H9 (cell line): ENCODE measurements at regions not wholly inside any gene's neighbourhood (a gene's known extent, or its start where the extent isn't known, plus 50 kb on each side); places are given as distances from the start of the nearest gene placed in this dataset.
A peak's percentile ranks its signal among the peaks of the same experiment; 100 is the strongest.

ENCODE experiments used
- DNase-seq: peaks from one replicate; pipeline ENCODE4 v3.0.0-alpha.2; 2017
- H2AFZ ChIP-seq: one replicate; pipeline ENCODE4 v1.6.1; 2013; ENCODE audit warnings: mild to moderate bottlenecking, low read length, control low read depth, moderate library complexity
- H2AK5ac ChIP-seq: 2 replicates; pipeline ENCODE4 v1.6.1; 2013; ENCODE audit warnings: low read length, control low read depth, mixed read lengths; ENCODE audit not compliant: insufficient read length
- H2BK120ac ChIP-seq: one replicate; pipeline ENCODE4 v1.6.1; 2013; ENCODE audit warnings: low read depth, mild to moderate bottlenecking, low read length, control low read depth, inconsistent platforms; ENCODE audit not compliant: poor library complexity, severe bottlenecking
- H2BK12ac ChIP-seq: 2 replicates; pipeline ENCODE4 v1.6.1; 2013; ENCODE audit warnings: low read length, control low read depth, mixed read lengths, low read depth; ENCODE audit not compliant: insufficient read length
- H2BK15ac ChIP-seq: 2 replicates; pipeline ENCODE4 v1.6.1; 2013; ENCODE audit warnings: low read depth, low read length, control low read depth
- H2BK20ac ChIP-seq: one replicate; pipeline ENCODE4 v1.6.1; 2013; ENCODE audit warnings: low read depth, mild to moderate bottlenecking, low read length, control low read depth, inconsistent platforms; ENCODE audit not compliant: poor library complexity, severe bottlenecking
- H2BK5ac ChIP-seq: 2 replicates; pipeline ENCODE4 v1.6.1; 2013; ENCODE audit warnings: low read length, control low read depth, mixed read lengths; ENCODE audit not compliant: insufficient read length
- H3K14ac ChIP-seq: 2 replicates; pipeline ENCODE4 v1.6.1; 2013; ENCODE audit warnings: low read length, control low read depth; ENCODE audit not compliant: insufficient read depth
- H3K18ac ChIP-seq: 2 replicates; pipeline ENCODE4 v1.6.1; 2013; ENCODE audit warnings: low read depth, mild to moderate bottlenecking, mixed read lengths, low read length, control low read depth; ENCODE audit not compliant: insufficient read length
- H3K23ac ChIP-seq: 2 replicates; pipeline ENCODE4 v1.6.1; 2013; ENCODE audit warnings: low read length, control low read depth, mixed read lengths, low read depth; ENCODE audit not compliant: insufficient read length
- H3K23me2 ChIP-seq: 2 replicates; pipeline ENCODE4 v1.6.1; 2013; ENCODE audit warnings: low read depth, mild to moderate bottlenecking, mixed read lengths, low read length, control low read depth; ENCODE audit not compliant: insufficient read length, poor library complexity, severe bottlenecking
- H3K27ac ChIP-seq: 2 replicates; pipeline ENCODE4 v1.5.1; 2013; ENCODE audit warnings: low read length, control low read depth, mixed read lengths, low read depth; ENCODE audit not compliant: insufficient read length
- H3K27me3 ChIP-seq: 2 replicates; pipeline ENCODE4 v1.6.1; 2013; ENCODE audit warnings: low read length, control low read depth, inconsistent platforms; ENCODE audit not compliant: insufficient read depth
- H3K4ac ChIP-seq: 2 replicates; pipeline ENCODE4 v1.6.1; 2013; ENCODE audit warnings: low read depth, mild to moderate bottlenecking, control low read depth, inconsistent platforms, low read length, moderate library complexity
- H3K4me1 ChIP-seq: 2 replicates; pipeline ENCODE4 v1.6.1; 2013; ENCODE audit warnings: low read length, control low read depth, inconsistent platforms; ENCODE audit not compliant: insufficient read depth
- H3K4me2 ChIP-seq: 2 replicates; pipeline ENCODE4 v1.6.1; 2013; ENCODE audit warnings: low read length, control low read depth, mixed read lengths; ENCODE audit not compliant: insufficient read length, insufficient read depth
- H3K56ac ChIP-seq: 2 replicates; pipeline ENCODE4 v1.6.1; 2013; ENCODE audit warnings: low read depth, mild to moderate bottlenecking, mixed read lengths, low read length, control low read depth; ENCODE audit not compliant: insufficient read length
- H3K79me1 ChIP-seq: 2 replicates; pipeline ENCODE4 v1.6.1; 2013; ENCODE audit warnings: low read depth, mild to moderate bottlenecking, moderate library complexity, low read length, control low read depth, inconsistent platforms; ENCODE audit not compliant: insufficient read depth, poor library complexity, severe bottlenecking
- H3K79me2 ChIP-seq: 2 replicates; pipeline ENCODE4 v1.6.1; 2013; ENCODE audit warnings: low read length, control low read depth, inconsistent platforms; ENCODE audit not compliant: insufficient read depth
- H3K9ac ChIP-seq: 2 replicates; pipeline ENCODE4 v1.6.1; 2013; ENCODE audit warnings: low read length, control low read depth, mixed read lengths; ENCODE audit not compliant: insufficient read length; ENCODE audit errors: extremely low read depth
- H3K9me3 ChIP-seq: one replicate; pipeline ENCODE4 v1.6.1; 2013; ENCODE audit warnings: low read depth, low read length, inconsistent platforms; ENCODE audit not compliant: control insufficient read depth
- H3T11ph ChIP-seq: one replicate; pipeline ENCODE4 v1.6.1; 2013; ENCODE audit warnings: mild to moderate bottlenecking, low read length, control low read depth, inconsistent platforms
- H4K20me1 ChIP-seq: one replicate; pipeline ENCODE4 v1.6.1; 2013; ENCODE audit not compliant: control insufficient read depth, insufficient read length, insufficient read depth
- H4K5ac ChIP-seq: 2 replicates; pipeline ENCODE4 v1.6.1; 2013; ENCODE audit warnings: low read depth, mild to moderate bottlenecking, mixed read lengths, low read length, control low read depth; ENCODE audit not compliant: insufficient read length
- H4K8ac ChIP-seq: replicated peaks from 2 replicates; pipeline ENCODE4 v1.6.1; 2013; ENCODE audit warnings: low read length, control low read depth, mixed read lengths, low read depth; ENCODE audit not compliant: insufficient read length
- H4K91ac ChIP-seq: 2 replicates; pipeline ENCODE4 v1.6.1; 2013; ENCODE audit warnings: low read depth, mild to moderate bottlenecking, moderate library complexity, mixed read lengths, low read length, control low read depth; ENCODE audit not compliant: insufficient read length
- H3K27ac Mint-ChIP-seq, 3 experiments: 2 replicates in 2 of 3; 3 replicates in 1 of 3; pipeline ENCODE4 v1.8.0; 2020 to 2021; ENCODE audit warnings: mixed read lengths in 3 of 3, mild to moderate bottlenecking in 1 of 3, moderate library complexity in 1 of 3
- H3K27me3 Mint-ChIP-seq: 2 replicates; pipeline ENCODE4 v1.8.0; 2021; ENCODE audit warnings: low read depth, mild to moderate bottlenecking, moderate library complexity, mixed read lengths
- H3K36me3 Mint-ChIP-seq, 3 experiments: 2 replicates in 2 of 3; 3 replicates in 1 of 3; pipeline ENCODE4 v1.8.0; 2020 to 2021; ENCODE audit warnings: low read depth in 3 of 3, mixed read lengths in 3 of 3; ENCODE audit not compliant: insufficient read depth in 1 of 3
- H3K4me1 Mint-ChIP-seq, 2 experiments: 2 replicates each; pipeline ENCODE4 v1.8.0; 2020; ENCODE audit warnings: mixed read lengths in 2 of 2
- H3K4me3 Mint-ChIP-seq, 2 experiments: 2 replicates in 1 of 2; 3 replicates in 1 of 2; pipeline ENCODE4 v1.8.0; 2020 to 2021; ENCODE audit warnings: mild to moderate bottlenecking in 2 of 2, mixed read lengths in 2 of 2, moderate library complexity in 1 of 2
- H3K9me3 Mint-ChIP-seq, 2 experiments: 2 replicates in 1 of 2; 3 replicates in 1 of 2; pipeline ENCODE4 v1.8.0; 2020; ENCODE audit warnings: mild to moderate bottlenecking in 2 of 2, mixed read lengths in 2 of 2, moderate library complexity in 1 of 2
- CTCF ChIP-seq: fragments of 200-600 bp; sonication (generic); conservative IDR thresholded peaks from 3 replicates; pipeline ENCODE4 v1.8.0; 2021; ENCODE audit warnings: antibody characterized with exemption, mild to moderate bottlenecking
- WGBS: extraction: QIAGEN DNeasy Blood & Tissue Kit; methylation state at CpG from one replicate; pipeline ENCODE4 v1.1.7; 2013; ENCODE audit warnings: missing lambda C conversion rate, low lambda C conversion rate, mixed read lengths; ENCODE audit not compliant: insufficient read length; ENCODE audit errors: extremely low coverage; 5-methylcytosine and 5-hydroxymethylcytosine counted together

- H3K27ac Mint-ChIP-seq, result peak overlapping the region; percentile 37 to 68 (median 46); a peak in 3 of 7 replicates
- Histone ChIP-seq H3K27ac (no peak overlapping the region), H4K5ac (no peak overlapping the region)
Observed at GRCh38 chr13:73938372-73939070, 195.7 kb downstream of the KLF12 start.

More at GRCh38 chr13:73938372-73939070, 195.7 kb downstream of the KLF12 start:
- no peak overlapping the region for H2BK120ac ChIP-seq
- peaks cover 6% of the 10 kb centered on the region for H3K4me1 ChIP-seq
- H3K79me1 ChIP-seq, result no peaks in the 10 kb centered on the region
- H3K9me3 ChIP-seq, result no peaks in the 10 kb centered on the region
- H3K14ac ChIP-seq, result no peak overlapping the region
- peak overlapping the region; percentile 66 for H3K56ac ChIP-seq
- H2BK15ac ChIP-seq, result no peak overlapping the region
- no peak overlapping the region for H4K91ac ChIP-seq
- no peaks in the 10 kb centered on the region for H3K27me3 Mint-ChIP-seq
- no peak overlapping the region for H3K4ac ChIP-seq
- H3K79me2 ChIP-seq, result no peaks in the 10 kb centered on the region
- TF ChIP-seq CTCF, result no peak
- WGBS, result no CpG with 5 or more reads among the region's 10 CpGs
- H3K23me2 ChIP-seq, result no peaks in the 10 kb centered on the region
- no peaks in the 10 kb centered on the region for H3K9me3 Mint-ChIP-seq
- H4K20me1 ChIP-seq, result no peaks in the 10 kb centered on the region
- H3K4me2 ChIP-seq, result no peak overlapping the region
- no peak for DNase-seq
- no peak overlapping the region for H3K9ac ChIP-seq
- no peak overlapping the region for H3K18ac ChIP-seq
- no peak overlapping the region for H2AK5ac ChIP-seq
- no peak overlapping the region for H2BK12ac ChIP-seq
- H3T11ph ChIP-seq, result no peak overlapping the region
- no peak overlapping the region for H2AFZ ChIP-seq
- H3K4me3 Mint-ChIP-seq, result no peak overlapping the region
- peak overlapping the region; percentile 46 for H2BK5ac ChIP-seq
- H3K4me1 Mint-ChIP-seq, result peaks cover 28 to 29% of the 10 kb centered on the region in 2 experiments
- peaks cover 0 to 4% (median 2%) of the 10 kb centered on the region in 3 experiments; a peak in 2 of 7 replicates for H3K36me3 Mint-ChIP-seq
- H4K8ac ChIP-seq, result no peak overlapping the region
- H3K23ac ChIP-seq, result no peak overlapping the region
- no peaks in the 10 kb centered on the region for H3K27me3 ChIP-seq
- no peak overlapping the region for H2BK20ac ChIP-seq
